ENCODE measurements at regions not wholly inside any gene's neighbourhood (a gene's known extent, or its start where the extent isn't known, plus 50 kb on each side); places are given as distances from the start of the nearest gene placed in this dataset.

- no peak for TF ChIP-seq CTCF (IDR thresholded peaks at IDR 0.05; ENCODE audit: low read depth, low read length)
These were observed 63.7 kb upstream of the SMAD6 start for GRCh38 chr15:66638377-66638776.

GRCh38 chr15:66641485-66642315 is 60.3 kb upstream of the SMAD6 start:
- DNase-seq (ENCODE audit: extremely low read depth, low read depth), result no peak
- TF ChIP-seq CTCF (IDR thresholded peaks at IDR 0.05; ENCODE audit: low read depth, low read length), result no peak

More at GRCh38 chr15:66638377-66638776, 63.7 kb upstream of the SMAD6 start:
- DNase-seq (ENCODE audit: extremely low read depth, low read depth), result no peak

GRCh38 chr15:66642514-66642913 is 59.5 kb upstream of the SMAD6 start:
- no peak for TF ChIP-seq CTCF (IDR thresholded peaks at IDR 0.05; ENCODE audit: low read depth, low read length)
- DNase-seq (ENCODE audit: extremely low read depth, low read depth), result no peak

GRCh38 chr15:66643033-66643432 is 59.0 kb upstream of the SMAD6 start:
- no peak for DNase-seq (ENCODE audit: extremely low read depth, low read depth)
- no peak for TF ChIP-seq CTCF (IDR thresholded peaks at IDR 0.05; ENCODE audit: low read depth, low read length)

- DNase-seq (ENCODE audit: extremely low read depth, low read depth), result no peak
- TF ChIP-seq CTCF (IDR thresholded peaks at IDR 0.05; ENCODE audit: low read depth, low read length), result no peak
These were observed 57.8 kb upstream of the SMAD6 start for GRCh38 chr15:66644000-66644787.

- no peak for TF ChIP-seq CTCF (IDR thresholded peaks at IDR 0.05; ENCODE audit: low read depth, low read length)
- no peak for DNase-seq (ENCODE audit: extremely low read depth, low read depth)
These were observed 57.2 kb upstream of the SMAD6 start for GRCh38 chr15:66644869-66645268.

- DNase-seq (ENCODE audit: extremely low read depth, low read depth), result peak; percentile 16
- TF ChIP-seq CTCF (IDR thresholded peaks at IDR 0.05; ENCODE audit: low read depth, low read length), result no peak
These were observed 55.7 kb upstream of the SMAD6 start for GRCh38 chr15:66646308-66646707.
